Mesendoderm (in vitro differentiated cells): ENCODE measurements at regions not wholly inside any gene's neighbourhood (a gene's known extent, or its start where the extent isn't known, plus 50 kb on each side); places are given as distances from the start of the nearest gene placed in this dataset.

Experiments used
- DNase-seq: peaks from one replicate; pipeline ENCODE4 v3.0.0; 2013
- H2AK5ac ChIP-seq: 2 replicates; pipeline ENCODE4 v1.6.1; 2013; ENCODE audit warnings: low read length, inconsistent platforms
- H2BK120ac ChIP-seq: 2 replicates; pipeline ENCODE4 v1.6.1; 2013; ENCODE audit warnings: low read depth, mild to moderate bottlenecking, low read length, moderate library complexity, mixed read lengths
- H2BK15ac ChIP-seq: replicated peaks from 2 replicates; pipeline ENCODE4 v1.6.1; 2013; ENCODE audit warnings: low read depth, mild to moderate bottlenecking, moderate library complexity
- H2BK5ac ChIP-seq: 2 replicates; pipeline ENCODE4 v1.6.1; 2013; ENCODE audit warnings: low read length, inconsistent platforms
- H3K18ac ChIP-seq: 2 replicates; pipeline ENCODE4 v1.6.1; 2013; ENCODE audit warnings: mild to moderate bottlenecking, low read length, mixed read lengths
- H3K23ac ChIP-seq: one replicate; pipeline ENCODE4 v1.6.1; 2013; ENCODE audit warnings: low read length
- H3K27ac ChIP-seq: 2 replicates; pipeline ENCODE4 v1.5.1; 2013; ENCODE audit warnings: low read depth, mild to moderate bottlenecking, inconsistent platforms, low read length, moderate library complexity
- H3K27me3 ChIP-seq: 2 replicates; pipeline ENCODE4 v1.6.1; 2013; ENCODE audit warnings: low read length, control low read depth, mild to moderate bottlenecking, inconsistent platforms; ENCODE audit not compliant: insufficient read depth, poor library complexity
- H3K36me3 ChIP-seq: 2 replicates; pipeline ENCODE4 v1.6.1; 2013; ENCODE audit warnings: low read length, inconsistent platforms; ENCODE audit not compliant: control insufficient read depth, insufficient read depth
- H3K4ac ChIP-seq: one replicate; pipeline ENCODE4 v1.6.1; 2013; ENCODE audit warnings: low read depth, mild to moderate bottlenecking, low read length, moderate library complexity
- H3K4me1 ChIP-seq: 2 replicates; pipeline ENCODE4 v1.6.1; 2013; ENCODE audit warnings: low read depth, low read length, inconsistent platforms; ENCODE audit not compliant: control insufficient read depth
- H3K4me2 ChIP-seq: 2 replicates; pipeline ENCODE4 v1.6.1; 2013; ENCODE audit warnings: low read length
- H3K4me3 ChIP-seq: 2 replicates; pipeline ENCODE4 v1.5.1; 2013; ENCODE audit warnings: mild to moderate bottlenecking, low read length
- H3K56ac ChIP-seq: one replicate; pipeline ENCODE4 v1.6.1; 2013; ENCODE audit warnings: low read length
- H3K79me1 ChIP-seq: 2 replicates; pipeline ENCODE4 v1.6.1; 2013; ENCODE audit warnings: low read length, inconsistent platforms
- H3K79me2 ChIP-seq: 2 replicates; pipeline ENCODE4 v1.6.1; 2013; ENCODE audit warnings: mild to moderate bottlenecking, low read length; ENCODE audit not compliant: control insufficient read depth, insufficient read depth
- H3K9ac ChIP-seq: 2 replicates; pipeline ENCODE4 v1.6.1; 2013; ENCODE audit warnings: low read length, inconsistent platforms
- H4K5ac ChIP-seq: one replicate; pipeline ENCODE4 v1.6.1; 2013; ENCODE audit warnings: low read length
- H4K8ac ChIP-seq: one replicate; pipeline ENCODE4 v1.6.1; 2013; ENCODE audit warnings: low read depth, mild to moderate bottlenecking, control low read depth, low read length, moderate library complexity
- WGBS: extraction: QIAGEN DNeasy Blood & Tissue Kit; methylation state at CpG from one replicate; pipeline ENCODE4 v1.1.7; 2013; ENCODE audit warnings: low lambda C conversion rate, missing lambda C conversion rate; ENCODE audit not compliant: insufficient coverage; ENCODE audit errors: extremely low coverage; 5-methylcytosine and 5-hydroxymethylcytosine counted together

- H3K79me1 ChIP-seq = no peaks in the 10 kb centered on the region
- no CpG with 5 or more reads among the region's 1 CpG for WGBS
- H3K36me3 ChIP-seq = no peaks in the 10 kb centered on the region
- H2BK15ac ChIP-seq = no peak overlapping the region
- no peaks in the 10 kb centered on the region for H3K4me1 ChIP-seq
- no peak overlapping the region for H3K56ac ChIP-seq
- no peaks in the 10 kb centered on the region for H3K27me3 ChIP-seq
- no peak overlapping the region for H4K8ac ChIP-seq
- no peak overlapping the region for H2AK5ac ChIP-seq
- no peaks in the 10 kb centered on the region for H3K79me2 ChIP-seq
- no peak overlapping the region for H3K4me2 ChIP-seq
- no peak overlapping the region for H3K23ac ChIP-seq
- H3K27ac ChIP-seq = no peak overlapping the region
- H3K4ac ChIP-seq = no peak overlapping the region
- H4K5ac ChIP-seq = no peak overlapping the region
- no peak overlapping the region for H2BK120ac ChIP-seq
- H3K4me3 ChIP-seq = no peak overlapping the region
- DNase-seq = no peak
- no peak overlapping the region for H2BK5ac ChIP-seq
- no peak overlapping the region for H3K18ac ChIP-seq
- H3K9ac ChIP-seq = no peak overlapping the region
Observed at GRCh38 chr11:28966951-28967350, 858.8 kb downstream of the METTL15 start.

GRCh38 chr11:28965819-28966218 is 857.6 kb downstream of the METTL15 start:
- H3K56ac ChIP-seq = no peak overlapping the region
- no peak overlapping the region for H4K8ac ChIP-seq

DNA sequence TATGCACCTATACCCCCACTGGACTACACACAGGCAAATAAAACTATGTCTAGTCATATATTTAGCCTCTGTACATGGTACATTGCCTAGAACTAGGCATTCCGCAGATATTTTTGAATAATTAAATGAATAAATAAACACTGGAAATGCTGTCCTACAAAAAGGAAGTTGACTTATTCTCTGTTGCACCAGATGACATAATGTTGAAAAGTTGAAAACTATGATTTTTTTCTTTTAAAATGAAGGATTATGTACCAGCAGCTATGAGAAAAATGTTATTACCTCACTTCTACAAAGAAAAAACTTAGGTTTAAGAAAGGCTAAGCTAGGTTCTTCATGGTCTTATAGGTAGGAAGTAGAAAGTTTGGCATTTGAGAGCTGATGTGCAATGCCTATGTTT is 856.6 kb downstream of the METTL15 start:
- Histone ChIP-seq H2AK5ac (no peak overlapping the region), H3K9ac (no peak overlapping the region), H3K27me3 (no peaks in the 10 kb centered on the region), H3K4me1 (no peaks in the 10 kb centered on the region), H3K79me2 (no peaks in the 10 kb centered on the region), H2BK15ac (no peak overlapping the region), H4K5ac (no peak overlapping the region), H3K56ac (no peak overlapping the region), H3K4me3 (no peak overlapping the region), H3K23ac (no peak overlapping the region), H3K27ac (no peak overlapping the region), H3K4me2 (no peak overlapping the region), H3K79me1 (no peaks in the 10 kb centered on the region), H3K36me3 (no peaks in the 10 kb centered on the region), H2BK120ac (no peak overlapping the region), H3K4ac (no peak overlapping the region), H4K8ac (no peak overlapping the region), H2BK5ac (no peak overlapping the region), H3K18ac (no peak overlapping the region)
- no CpG with 5 or more reads among the region's 1 CpG for WGBS
- DNase-seq = no peak

More at GRCh38 chr11:28965819-28966218, 857.6 kb downstream of the METTL15 start:
- H3K36me3 ChIP-seq = no peaks in the 10 kb centered on the region
- H3K79me2 ChIP-seq = no peaks in the 10 kb centered on the region
- H3K4me3 ChIP-seq = no peak overlapping the region
- no peak overlapping the region for H3K27ac ChIP-seq
- H2AK5ac ChIP-seq = no peak overlapping the region
- H2BK15ac ChIP-seq = no peak overlapping the region
- H3K4ac ChIP-seq = no peak overlapping the region
- no CpG with 5 or more reads among the region's 1 CpG for WGBS
- H3K79me1 ChIP-seq = no peaks in the 10 kb centered on the region
- no peak overlapping the region for H4K5ac ChIP-seq
- H3K4me2 ChIP-seq = no peak overlapping the region
- H3K9ac ChIP-seq = no peak overlapping the region
- DNase-seq = no peak
- H3K18ac ChIP-seq = no peak overlapping the region
- no peak overlapping the region for H2BK5ac ChIP-seq
- no peaks in the 10 kb centered on the region for H3K4me1 ChIP-seq
- H3K27me3 ChIP-seq = no peaks in the 10 kb centered on the region
- H2BK120ac ChIP-seq = no peak overlapping the region
- H3K23ac ChIP-seq = no peak overlapping the region

- Histone ChIP-seq H3K18ac (no peak overlapping the region), H2BK15ac (no peak overlapping the region), H3K27me3 (no peaks in the 10 kb centered on the region), H3K27ac (no peak overlapping the region), H3K4ac (no peak overlapping the region), H4K8ac (no peak overlapping the region), H3K79me2 (no peaks in the 10 kb centered on the region), H3K4me2 (no peak overlapping the region), H4K5ac (no peak overlapping the region), H3K36me3 (no peaks in the 10 kb centered on the region), H3K56ac (no peak overlapping the region), H3K23ac (no peak overlapping the region), H2BK5ac (no peak overlapping the region), H3K4me3 (no peak overlapping the region), H2AK5ac (no peak overlapping the region), H2BK120ac (no peak overlapping the region), H3K9ac (no peak overlapping the region), H3K79me1 (no peaks in the 10 kb centered on the region), H3K4me1 (no peaks in the 10 kb centered on the region)
- WGBS = no CpG with 5 or more reads among the region's 1 CpG
- no peak for DNase-seq
Observed at GRCh38 chr11:28963187-28963586, 855.0 kb downstream of the METTL15 start.

DNA sequence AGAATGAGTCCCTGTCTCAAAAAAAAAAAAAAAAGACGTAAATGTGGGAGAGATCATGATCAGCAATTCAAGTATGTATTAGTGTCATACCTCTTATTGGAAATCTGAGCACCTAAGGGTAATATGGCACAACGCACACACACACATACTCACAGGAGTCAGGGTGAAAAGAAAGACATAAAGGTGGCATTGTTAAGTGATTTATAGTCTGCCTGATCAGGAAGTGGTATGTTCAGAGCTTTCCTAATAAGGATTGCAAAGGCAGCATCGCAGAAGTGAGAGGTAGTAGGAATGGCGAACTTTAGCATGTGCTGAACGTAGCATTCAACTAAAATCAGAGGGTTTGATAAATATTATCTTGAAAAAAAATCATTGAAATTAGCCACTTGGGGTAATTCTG is 854.3 kb downstream of the METTL15 start:
- H3K56ac ChIP-seq = no peak overlapping the region
- no peaks in the 10 kb centered on the region for H3K79me1 ChIP-seq
- H2BK5ac ChIP-seq = no peak overlapping the region
- no peak overlapping the region for H3K23ac ChIP-seq
- no peak overlapping the region for H3K27ac ChIP-seq
- no peak overlapping the region for H2BK120ac ChIP-seq
- no peak overlapping the region for H3K9ac ChIP-seq
- no peak overlapping the region for H3K18ac ChIP-seq
- DNase-seq = no peak
- no peak overlapping the region for H2BK15ac ChIP-seq
- H4K5ac ChIP-seq = no peak overlapping the region
- H3K36me3 ChIP-seq = no peaks in the 10 kb centered on the region
- H3K4me3 ChIP-seq = no peak overlapping the region
- H4K8ac ChIP-seq = no peak overlapping the region
- H2AK5ac ChIP-seq = no peak overlapping the region
- no peaks in the 10 kb centered on the region for H3K27me3 ChIP-seq
- H3K4ac ChIP-seq = no peak overlapping the region
- no peaks in the 10 kb centered on the region for H3K4me1 ChIP-seq
- WGBS = no CpG with 5 or more reads among the region's 5 CpGs
- H3K4me2 ChIP-seq = no peak overlapping the region
- no peaks in the 10 kb centered on the region for H3K79me2 ChIP-seq

DNA sequence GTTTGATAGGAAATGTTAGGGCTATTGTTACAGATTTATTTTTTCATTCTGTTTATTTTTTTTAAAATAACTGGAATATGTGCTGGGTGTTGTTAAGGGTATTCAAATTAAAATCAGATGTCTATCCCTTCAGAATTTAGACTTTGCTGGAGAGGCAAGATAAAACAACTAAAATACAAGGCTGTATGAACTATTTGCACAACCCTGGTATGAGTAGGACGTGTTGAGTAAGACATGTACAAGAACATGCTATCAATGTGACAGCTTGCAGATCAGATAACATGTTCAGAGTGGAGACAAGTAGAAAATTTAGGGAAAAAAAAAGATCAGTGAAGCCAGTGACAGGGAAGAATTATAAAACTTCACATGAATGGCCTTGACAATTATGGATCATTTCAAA is 853.5 kb downstream of the METTL15 start:
- H3K9ac ChIP-seq = no peak overlapping the region
- H3K36me3 ChIP-seq = no peaks in the 10 kb centered on the region
- WGBS = no CpG with 5 or more reads among the region's 1 CpG
- no peak overlapping the region for H2BK15ac ChIP-seq
- no peak overlapping the region for H2AK5ac ChIP-seq
- H3K4me1 ChIP-seq = no peaks in the 10 kb centered on the region
- no peaks in the 10 kb centered on the region for H3K27me3 ChIP-seq
- no peak for DNase-seq
- no peak overlapping the region for H4K5ac ChIP-seq
- H3K23ac ChIP-seq = no peak overlapping the region
- no peaks in the 10 kb centered on the region for H3K79me2 ChIP-seq
- no peaks in the 10 kb centered on the region for H3K79me1 ChIP-seq
- no peak overlapping the region for H2BK120ac ChIP-seq
- no peak overlapping the region for H3K4me3 ChIP-seq
- H3K18ac ChIP-seq = no peak overlapping the region
- no peak overlapping the region for H2BK5ac ChIP-seq
- no peak overlapping the region for H3K56ac ChIP-seq
- no peak overlapping the region for H3K27ac ChIP-seq
- no peak overlapping the region for H3K4me2 ChIP-seq
- H3K4ac ChIP-seq = no peak overlapping the region
- no peak overlapping the region for H4K8ac ChIP-seq
